Endothelial cell of umbilical vein (primary cell): ENCODE measurements at regions not wholly inside any gene's neighbourhood (a gene's known extent, or its start where the extent isn't known, plus 50 kb on each side); places are given as distances from the start of the nearest gene placed in this dataset.

ENCODE experiments used
- CTCF ChIP-seq, 2 donors: IDR thresholded peaks; 1 replicate in 1 of 2; 2 replicates in 1 of 2; pipeline ENCODE4 v1.5.1; 2011; ENCODE audit warnings: low read length in 2 of 2, mild to moderate bottlenecking in 2 of 2, moderate library complexity in 2 of 2, control low read depth in 1 of 2, inconsistent platforms in 1 of 2, low read depth in 1 of 2; ENCODE audit not compliant: insufficient read depth in 1 of 2; ENCODE audit errors: extremely low read depth in 1 of 2
- JUN ChIP-seq: IDR thresholded peaks from 2 replicates; pipeline ENCODE4 v1.6.1; 2011; ENCODE audit warnings: borderline replicate concordance, low read depth; ENCODE audit not compliant: insufficient read length, insufficient read depth
- POLR2AphosphoS5 ChIP-seq: IDR thresholded peaks from 2 replicates; pipeline ENCODE4 v1.6.1; 2012; ENCODE audit warnings: low read depth, mild to moderate bottlenecking, control low read depth, low read length, moderate library complexity; ENCODE audit not compliant: insufficient read depth

GRCh38 chr11:37372667-37373066 is 774.6 kb upstream of the RAG2 start:
- no peak for TF ChIP-seq CTCF (IDR thresholded peaks at IDR 0.05; ENCODE audit: extremely low read depth in 1 of 2, insufficient read depth in 1 of 2, low read depth in 1 of 2, low read length in 2 of 2)
- no peak for TF ChIP-seq JUN
- no peak for TF ChIP-seq POLR2AphosphoS5
